ENCODE measurements at regions not wholly inside any gene's neighbourhood (a gene's known extent, or its start where the extent isn't known, plus 50 kb on each side); places are given as distances from the start of the nearest gene placed in this dataset.
A peak's percentile ranks its signal among the peaks of the same experiment; 100 is the strongest.

GRCh38 chr4:152269448-152270191 lies 266.3 kb downstream of the FBXW7 start:
- no peak for DNase-seq (ENCODE audit: low spot score)

GRCh38 chr4:152267811-152268210 lies 268.1 kb downstream of the FBXW7 start:
- DNase-seq (ENCODE audit: low spot score) = no peak

- DNase-seq (ENCODE audit: low spot score) = no peak
These were observed 268.9 kb downstream of the FBXW7 start for GRCh38 chr4:152266831-152267480.

GRCh38 chr4:152265149-152265621 lies 270.7 kb downstream of the FBXW7 start:
- DNase-seq (ENCODE audit: low spot score) = no peak

- no peak for DNase-seq (ENCODE audit: low spot score)
These were observed 271.8 kb downstream of the FBXW7 start for GRCh38 chr4:152264106-152264505.

- no peak for DNase-seq (ENCODE audit: low spot score)
These were observed 276.0 kb downstream of the FBXW7 start for GRCh38 chr4:152259866-152260265.

GRCh38 chr4:152258804-152259708 lies 276.8 kb downstream of the FBXW7 start:
- no peak for DNase-seq (ENCODE audit: low spot score)

GRCh38 chr4:152258391-152258790 lies 277.5 kb downstream of the FBXW7 start:
- DNase-seq (ENCODE audit: low spot score) = no peak

- DNase-seq (ENCODE audit: low spot score) = no peak
These were observed 278.3 kb downstream of the FBXW7 start for GRCh38 chr4:152257601-152258066.

GRCh38 chr4:152256996-152257395 lies 278.9 kb downstream of the FBXW7 start:
- no peak for DNase-seq (ENCODE audit: low spot score)

GRCh38 chr4:152255437-152255836 lies 280.5 kb downstream of the FBXW7 start:
- peak; percentile 77 for DNase-seq (ENCODE audit: low spot score)

- no peak for DNase-seq (ENCODE audit: low spot score)
These were observed 287.5 kb downstream of the FBXW7 start for GRCh38 chr4:152248347-152248746.

- no peak for DNase-seq (ENCODE audit: low spot score)
These were observed 288.5 kb downstream of the FBXW7 start for GRCh38 chr4:152247271-152247975.

- peak; percentile 12 for DNase-seq (ENCODE audit: low spot score)
These were observed 289.2 kb downstream of the FBXW7 start for GRCh38 chr4:152246659-152247058.

GRCh38 chr4:152245680-152246079 lies 290.2 kb downstream of the FBXW7 start:
- DNase-seq (ENCODE audit: low spot score) = no peak

- no peak for DNase-seq (ENCODE audit: low spot score)
These were observed 291.2 kb downstream of the FBXW7 start for GRCh38 chr4:152244659-152245058.

- no peak for DNase-seq (ENCODE audit: low spot score)
These were observed 291.8 kb downstream of the FBXW7 start for GRCh38 chr4:152243896-152244595.

- DNase-seq (ENCODE audit: low spot score) = no peak
These were observed 292.7 kb downstream of the FBXW7 start for GRCh38 chr4:152243206-152243605.

GRCh38 chr4:152240232-152240631 lies 295.7 kb downstream of the FBXW7 start:
- no peak for DNase-seq (ENCODE audit: low spot score)

- no peak for DNase-seq (ENCODE audit: low spot score)
These were observed 296.7 kb downstream of the FBXW7 start for GRCh38 chr4:152239216-152239615.

- DNase-seq (ENCODE audit: low spot score) = no peak
These were observed 299.3 kb downstream of the FBXW7 start for GRCh38 chr4:152236519-152237056.
